SJCRH30 (cell line): ENCODE measurements at regions not wholly inside any gene's neighbourhood (a gene's known extent, or its start where the extent isn't known, plus 50 kb on each side); places are given as distances from the start of the nearest gene placed in this dataset.

Experiments used
- DNase-seq, 2 experiments: peaks; one replicate each; pipeline ENCODE4 v3.0.0-alpha.2; 2015 to 2020
- H3K27ac ChIP-seq: fragments of 250-450 bp; sonication (Bioruptor Pico); 2 replicates; pipeline ENCODE4 v1.5.1; 2020; ENCODE audit warnings: mild to moderate bottlenecking, moderate library complexity
- H3K27me3 ChIP-seq: fragments of 250-450 bp; sonication (Bioruptor Pico); 2 replicates; pipeline ENCODE4 v1.5.1; 2020; ENCODE audit warnings: mild to moderate bottlenecking, moderate library complexity
- H3K36me3 ChIP-seq: fragments of 250-450 bp; sonication (Bioruptor Pico); 2 replicates; pipeline ENCODE4 v1.5.1; 2020; ENCODE audit warnings: mild to moderate bottlenecking, moderate library complexity
- H3K4me1 ChIP-seq: fragments of 250-450 bp; sonication (Bioruptor Pico); 2 replicates; pipeline ENCODE4 v1.5.1; 2020; ENCODE audit warnings: mild to moderate bottlenecking, moderate library complexity
- H3K4me3 ChIP-seq: fragments of 250-450 bp; sonication (Bioruptor Pico); 2 replicates; pipeline ENCODE4 v1.5.1; 2020; ENCODE audit warnings: mild to moderate bottlenecking, moderate library complexity
- H3K9me3 ChIP-seq: fragments of 250-450 bp; sonication (Bioruptor Pico); replicated peaks from 2 replicates; pipeline ENCODE4 v1.5.1; 2020; ENCODE audit warnings: mild to moderate bottlenecking, moderate library complexity

- no peaks in the 10 kb centered on the region for H3K27me3 ChIP-seq
- H3K4me3 ChIP-seq, result no peak overlapping the region
- no peak for DNase-seq
- H3K4me1 ChIP-seq, result no peaks in the 10 kb centered on the region
- H3K36me3 ChIP-seq, result no peaks in the 10 kb centered on the region
- H3K27ac ChIP-seq, result no peak overlapping the region
- H3K9me3 ChIP-seq, result no peaks in the 10 kb centered on the region
These were observed 183.3 kb downstream of the KCNRG start for GRCh38 chr13:50198508-50198907.

GRCh38 chr13:50200569-50200968, 185.3 kb downstream of the KCNRG start:
- Histone ChIP-seq H3K27me3 (no peaks in the 10 kb centered on the region), H3K27ac (no peak overlapping the region), H3K9me3 (no peaks in the 10 kb centered on the region), H3K36me3 (no peaks in the 10 kb centered on the region), H3K4me1 (no peaks in the 10 kb centered on the region), H3K4me3 (no peak overlapping the region)
- DNase-seq, result no peak

- Histone ChIP-seq H3K4me1 (no peaks in the 10 kb centered on the region), H3K4me3 (no peak overlapping the region), H3K9me3 (no peaks in the 10 kb centered on the region), H3K36me3 (no peaks in the 10 kb centered on the region), H3K27me3 (no peaks in the 10 kb centered on the region), H3K27ac (no peak overlapping the region)
- no peak for DNase-seq
These were observed 185.7 kb downstream of the KCNRG start for GRCh38 chr13:50200988-50201387.

- DNase-seq, result no peak
- Histone ChIP-seq H3K9me3 (no peaks in the 10 kb centered on the region), H3K4me3 (no peak overlapping the region), H3K27me3 (no peaks in the 10 kb centered on the region), H3K4me1 (no peaks in the 10 kb centered on the region), H3K36me3 (no peaks in the 10 kb centered on the region), H3K27ac (no peak overlapping the region)
These were observed 187.2 kb downstream of the KCNRG start for GRCh38 chr13:50202485-50202884.

GRCh38 chr13:50203256-50203941, 188.2 kb downstream of the KCNRG start:
- no peak for DNase-seq
- no peaks in the 10 kb centered on the region for H3K36me3 ChIP-seq

GRCh38 chr13:50205581-50205980, 190.3 kb downstream of the KCNRG start:
- Histone ChIP-seq H3K27me3 (no peaks in the 10 kb centered on the region), H3K9me3 (no peaks in the 10 kb centered on the region), H3K4me1 (no peaks in the 10 kb centered on the region; the same call in 1 of the 2 replicates), H3K36me3 (no peaks in the 10 kb centered on the region), H3K27ac (no peak overlapping the region), H3K4me3 (no peak overlapping the region)
- DNase-seq, result no peak

More at GRCh38 chr13:50203256-50203941, 188.2 kb downstream of the KCNRG start:
- H3K27me3 ChIP-seq, result no peaks in the 10 kb centered on the region
- H3K4me3 ChIP-seq, result no peak overlapping the region
- no peaks in the 10 kb centered on the region for H3K9me3 ChIP-seq
- no peaks in the 10 kb centered on the region for H3K4me1 ChIP-seq
- H3K27ac ChIP-seq, result no peak overlapping the region

- peak; percentile 71 to 78 for DNase-seq
- H3K4me3 ChIP-seq, result peak overlapping the region; percentile 34
- no peaks in the 10 kb centered on the region for H3K27me3 ChIP-seq
- H3K36me3 ChIP-seq, result no peaks in the 10 kb centered on the region
- H3K27ac ChIP-seq, result peak overlapping the region; percentile 46
- peaks cover 5% of the 10 kb centered on the region; the same call in 1 of the 2 replicates for H3K9me3 ChIP-seq
- no peaks in the 10 kb centered on the region; the same call in 1 of the 2 replicates for H3K4me1 ChIP-seq
These were observed 193.6 kb downstream of the KCNRG start for GRCh38 chr13:50208826-50209335.

- H3K27ac ChIP-seq, result no peak overlapping the region
- H3K4me1 ChIP-seq, result no peaks in the 10 kb centered on the region; the same call in 1 of the 2 replicates
- no peak for DNase-seq
These were observed 194.4 kb downstream of the KCNRG start for GRCh38 chr13:50209631-50210030.

GRCh38 chr13:50213526-50213925, 198.3 kb downstream of the KCNRG start:
- Histone ChIP-seq H3K27ac (no peak overlapping the region), H3K36me3 (no peaks in the 10 kb centered on the region), H3K9me3 (peaks cover 5% of the 10 kb centered on the region; the same call in 1 of the 2 replicates), H3K27me3 (no peaks in the 10 kb centered on the region), H3K4me1 (no peaks in the 10 kb centered on the region; the same call in 1 of the 2 replicates), H3K4me3 (no peak overlapping the region)
- no peak for DNase-seq

More at GRCh38 chr13:50209631-50210030, 194.4 kb downstream of the KCNRG start:
- H3K36me3 ChIP-seq, result no peaks in the 10 kb centered on the region
- H3K4me3 ChIP-seq, result no peak overlapping the region
- H3K9me3 ChIP-seq, result peaks cover 5% of the 10 kb centered on the region; the same call in 1 of the 2 replicates
- no peaks in the 10 kb centered on the region for H3K27me3 ChIP-seq

- H3K36me3 ChIP-seq, result no peaks in the 10 kb centered on the region
- peaks cover 5% of the 10 kb centered on the region; the same call in 1 of the 2 replicates for H3K9me3 ChIP-seq
- H3K4me3 ChIP-seq, result no peak overlapping the region
- no peaks in the 10 kb centered on the region for H3K27me3 ChIP-seq
- H3K27ac ChIP-seq, result no peak overlapping the region
- H3K4me1 ChIP-seq, result no peaks in the 10 kb centered on the region
- DNase-seq, result no peak
These were observed 199.3 kb downstream of the KCNRG start for GRCh38 chr13:50214514-50214913.

GRCh38 chr13:50215399-50215798, 200.2 kb downstream of the KCNRG start:
- no peak overlapping the region for H3K27ac ChIP-seq
- no peaks in the 10 kb centered on the region for H3K36me3 ChIP-seq
- no peak overlapping the region for H3K4me3 ChIP-seq
- no peaks in the 10 kb centered on the region for H3K27me3 ChIP-seq
- H3K4me1 ChIP-seq, result no peaks in the 10 kb centered on the region
- peaks cover 5% of the 10 kb centered on the region; the same call in 1 of the 2 replicates for H3K9me3 ChIP-seq
- DNase-seq, result no peak

GRCh38 chr13:50219743-50220142, 204.5 kb downstream of the KCNRG start:
- no peak for DNase-seq
- no peaks in the 10 kb centered on the region for H3K9me3 ChIP-seq
- no peaks in the 10 kb centered on the region for H3K36me3 ChIP-seq
- no peaks in the 10 kb centered on the region for H3K27me3 ChIP-seq
- H3K4me1 ChIP-seq, result 0 out of 2 replicates have a peak, but pooled peaks cover 2% of the 10 kb centered on the region
- no peak overlapping the region for H3K4me3 ChIP-seq
- H3K27ac ChIP-seq, result no peak overlapping the region

- no peak overlapping the region for H3K27ac ChIP-seq
- no peak overlapping the region for H3K4me3 ChIP-seq
- no peaks in the 10 kb centered on the region for H3K36me3 ChIP-seq
- H3K4me1 ChIP-seq, result 0 out of 2 replicates have a peak, but pooled peaks cover 2% of the 10 kb centered on the region
- H3K9me3 ChIP-seq, result no peaks in the 10 kb centered on the region
- no peaks in the 10 kb centered on the region for H3K27me3 ChIP-seq
- no peak for DNase-seq
These were observed 205.7 kb downstream of the KCNRG start for GRCh38 chr13:50220938-50221337.

- no peaks in the 10 kb centered on the region for H3K36me3 ChIP-seq
- peak; percentile 49 to 68 for DNase-seq
- H3K4me1 ChIP-seq, result 0 out of 2 replicates have a peak, but pooled peaks cover 2% of the 10 kb centered on the region
- H3K27ac ChIP-seq, result no peak overlapping the region
- no peaks in the 10 kb centered on the region for H3K27me3 ChIP-seq
- H3K9me3 ChIP-seq, result no peaks in the 10 kb centered on the region
- H3K4me3 ChIP-seq, result peak overlapping the region; percentile 30
These were observed 207.5 kb downstream of the KCNRG start for GRCh38 chr13:50222569-50223332.

GRCh38 chr13:50224534-50224933, 209.3 kb downstream of the KCNRG start:
- H3K36me3 ChIP-seq, result no peaks in the 10 kb centered on the region
- H3K4me3 ChIP-seq, result no peak overlapping the region
- H3K27me3 ChIP-seq, result no peaks in the 10 kb centered on the region
- H3K9me3 ChIP-seq, result no peaks in the 10 kb centered on the region
- H3K4me1 ChIP-seq, result 0 out of 2 replicates have a peak, but pooled peaks cover 2% of the 10 kb centered on the region
- no peak for DNase-seq
- H3K27ac ChIP-seq, result no peak overlapping the region
